ENCODE measurements at regions not wholly inside any gene's neighbourhood (a gene's known extent, or its start where the extent isn't known, plus 50 kb on each side); places are given as distances from the start of the nearest gene placed in this dataset.

- H3K4me3 ChIP-seq, result no peak overlapping the region
- H3K27ac ChIP-seq, result no peak overlapping the region
- no peaks in the 10 kb centered on the region for H3K36me3 ChIP-seq (ENCODE audit: insufficient read depth, low read length)
- DNase-seq (ENCODE audit: low read depth, low spot score), result no peak
- TF ChIP-seq POLR2AphosphoS5 (IDR thresholded peaks at IDR 0.05; ENCODE audit: borderline replicate concordance, low read depth, low read length), result no peak
- no peak for TF ChIP-seq FOXP2 (optimal IDR thresholded peaks at IDR 0.05; ENCODE audit: control extremely low read depth, extremely low read length, insufficient read depth)
- TF ChIP-seq EZH2 (IDR thresholded peaks at IDR 0.05), result no peak
- H3K9ac ChIP-seq (ENCODE audit: insufficient read length), result no peak overlapping the region
- no peaks in the 10 kb centered on the region for H3K9me3 ChIP-seq (ENCODE audit: low read depth, low read length)
Measured at GRCh38 chr2:82641598-82642180, 1817.4 kb downstream of the SUCLG1 start.

- TF ChIP-seq EZH2 (IDR thresholded peaks at IDR 0.05) (no peak), FOXP2 (optimal IDR thresholded peaks at IDR 0.05; ENCODE audit: control extremely low read depth, extremely low read length, insufficient read depth) (no peak), POLR2AphosphoS5 (IDR thresholded peaks at IDR 0.05; ENCODE audit: borderline replicate concordance, low read depth, low read length) (no peak)
- Histone ChIP-seq H3K9me3 (ENCODE audit: low read depth, low read length) (no peaks in the 10 kb centered on the region), H3K36me3 (ENCODE audit: insufficient read depth, low read length) (no peaks in the 10 kb centered on the region), H3K27ac (no peak overlapping the region), H3K4me3 (no peak overlapping the region), H3K9ac (ENCODE audit: insufficient read length) (no peak overlapping the region)
- no peak for DNase-seq (ENCODE audit: low read depth, low spot score)
Measured at GRCh38 chr2:82636402-82637020, 1822.6 kb downstream of the SUCLG1 start.

GRCh38 chr2:82599021-82599420 is 1860.1 kb downstream of the SUCLG1 start:
- TF ChIP-seq POLR2AphosphoS5 (IDR thresholded peaks at IDR 0.05; ENCODE audit: borderline replicate concordance, low read depth, low read length) (no peak), EZH2 (IDR thresholded peaks at IDR 0.05) (no peak), FOXP2 (optimal IDR thresholded peaks at IDR 0.05; ENCODE audit: control extremely low read depth, extremely low read length, insufficient read depth) (no peak)
- H3K9me3 ChIP-seq (ENCODE audit: low read depth, low read length), result no peaks in the 10 kb centered on the region
- no peak overlapping the region for H3K4me3 ChIP-seq
- H3K9ac ChIP-seq (ENCODE audit: insufficient read length), result no peak overlapping the region
- no peaks in the 10 kb centered on the region for H3K36me3 ChIP-seq (ENCODE audit: insufficient read depth, low read length)
- DNase-seq (ENCODE audit: low read depth, low spot score), result no peak
- H3K27ac ChIP-seq, result no peak overlapping the region

- Histone ChIP-seq H3K4me3 (no peak overlapping the region), H3K36me3 (ENCODE audit: insufficient read depth, low read length) (no peaks in the 10 kb centered on the region), H3K27ac (no peak overlapping the region), H3K9me3 (ENCODE audit: low read depth, low read length) (no peaks in the 10 kb centered on the region), H3K9ac (ENCODE audit: insufficient read length) (no peak overlapping the region)
- DNase-seq (ENCODE audit: low read depth, low spot score), result no peak
- no peak for TF ChIP-seq POLR2AphosphoS5 (IDR thresholded peaks at IDR 0.05; ENCODE audit: borderline replicate concordance, low read depth, low read length)
- TF ChIP-seq FOXP2 (optimal IDR thresholded peaks at IDR 0.05; ENCODE audit: control extremely low read depth, extremely low read length, insufficient read depth), result no peak
- TF ChIP-seq EZH2 (IDR thresholded peaks at IDR 0.05), result no peak
Measured at GRCh38 chr2:82596581-82596980, 1862.5 kb downstream of the SUCLG1 start.

GRCh38 chr2:82591718-82592117 is 1867.4 kb downstream of the SUCLG1 start:
- no peak for DNase-seq (ENCODE audit: low read depth, low spot score)

GRCh38 chr2:82576656-82577055 is 1882.4 kb downstream of the SUCLG1 start:
- no peak overlapping the region for H3K27ac ChIP-seq
- no peak overlapping the region for H3K4me3 ChIP-seq
- no peaks in the 10 kb centered on the region for H3K36me3 ChIP-seq (ENCODE audit: insufficient read depth, low read length)
- DNase-seq (ENCODE audit: low read depth, low spot score), result no peak
- H3K9me3 ChIP-seq (ENCODE audit: low read depth, low read length), result no peaks in the 10 kb centered on the region
- H3K9ac ChIP-seq (ENCODE audit: insufficient read length), result no peak overlapping the region
- TF ChIP-seq POLR2AphosphoS5 (IDR thresholded peaks at IDR 0.05; ENCODE audit: borderline replicate concordance, low read depth, low read length) (no peak), FOXP2 (optimal IDR thresholded peaks at IDR 0.05; ENCODE audit: control extremely low read depth, extremely low read length, insufficient read depth) (no peak), EZH2 (IDR thresholded peaks at IDR 0.05) (no peak)

More at GRCh38 chr2:82591718-82592117, 1867.4 kb downstream of the SUCLG1 start:
- Histone ChIP-seq H3K4me3 (no peak overlapping the region), H3K9ac (ENCODE audit: insufficient read length) (no peak overlapping the region), H3K9me3 (ENCODE audit: low read depth, low read length) (no peaks in the 10 kb centered on the region), H3K27ac (no peak overlapping the region), H3K36me3 (ENCODE audit: insufficient read depth, low read length) (no peaks in the 10 kb centered on the region)
- TF ChIP-seq EZH2 (IDR thresholded peaks at IDR 0.05), result no peak
- no peak for TF ChIP-seq POLR2AphosphoS5 (IDR thresholded peaks at IDR 0.05; ENCODE audit: borderline replicate concordance, low read depth, low read length)
- TF ChIP-seq FOXP2 (optimal IDR thresholded peaks at IDR 0.05; ENCODE audit: control extremely low read depth, extremely low read length, insufficient read depth), result no peak

- Histone ChIP-seq H3K36me3 (ENCODE audit: insufficient read depth, low read length) (no peaks in the 10 kb centered on the region), H3K27ac (no peak overlapping the region), H3K9ac (ENCODE audit: insufficient read length) (no peak overlapping the region), H3K4me3 (no peak overlapping the region), H3K9me3 (ENCODE audit: low read depth, low read length) (no peaks in the 10 kb centered on the region)
- no peak for TF ChIP-seq POLR2AphosphoS5 (IDR thresholded peaks at IDR 0.05; ENCODE audit: borderline replicate concordance, low read depth, low read length)
- no peak for TF ChIP-seq FOXP2 (optimal IDR thresholded peaks at IDR 0.05; ENCODE audit: control extremely low read depth, extremely low read length, insufficient read depth)
- TF ChIP-seq EZH2 (IDR thresholded peaks at IDR 0.05), result no peak
- no peak for DNase-seq (ENCODE audit: low read depth, low spot score)
Measured at GRCh38 chr2:82539280-82539621, 1919.8 kb downstream of the SUCLG1 start.

- H3K9ac ChIP-seq (ENCODE audit: insufficient read length), result no peak overlapping the region
- no peak overlapping the region for H3K27ac ChIP-seq
- TF ChIP-seq FOXP2 (optimal IDR thresholded peaks at IDR 0.05; ENCODE audit: control extremely low read depth, extremely low read length, insufficient read depth), result no peak
- TF ChIP-seq EZH2 (IDR thresholded peaks at IDR 0.05), result no peak
- TF ChIP-seq POLR2AphosphoS5 (IDR thresholded peaks at IDR 0.05; ENCODE audit: borderline replicate concordance, low read depth, low read length), result no peak
- H3K36me3 ChIP-seq (ENCODE audit: insufficient read depth, low read length), result no peaks in the 10 kb centered on the region
- no peak overlapping the region for H3K4me3 ChIP-seq
- DNase-seq (ENCODE audit: low read depth, low spot score), result no peak
- H3K9me3 ChIP-seq (ENCODE audit: low read depth, low read length), result no peaks in the 10 kb centered on the region
Measured at GRCh38 chr2:82538590-82539279, 1920.3 kb downstream of the SUCLG1 start.

All from SK-N-MC (cell line).